Hepatocyte (in vitro differentiated cells): ENCODE measurements at regions not wholly inside any gene's neighbourhood (a gene's known extent, or its start where the extent isn't known, plus 50 kb on each side); places are given as distances from the start of the nearest gene placed in this dataset.

Experiments used
- DNase-seq: peaks from one replicate; pipeline ENCODE4 v3.0.0-alpha.2; 2016; ENCODE audit warnings: low spot score
- H2AFZ ChIP-seq: fragments of 200-600 bp; sonication (generic); 2 replicates; pipeline ENCODE4 v1.6.0; 2016; ENCODE audit warnings: antibody characterized with exemption, mild to moderate bottlenecking
- H3K27ac ChIP-seq: fragments of 200-600 bp; sonication (generic); 2 replicates; pipeline ENCODE4 v1.5.1; 2016; ENCODE audit warnings: mild to moderate bottlenecking
- H3K27me3 ChIP-seq: fragments of 200-600 bp; sonication (generic); 2 replicates; pipeline ENCODE4 v1.6.1; 2016
- H3K36me3 ChIP-seq: fragments of 200-600 bp; sonication (generic); replicated peaks from 2 replicates; pipeline ENCODE4 v1.5.1; 2016; ENCODE audit warnings: low read depth; ENCODE audit not compliant: insufficient read depth
- H3K4me1 ChIP-seq: fragments of 200-600 bp; sonication (generic); 2 replicates; pipeline ENCODE4 v1.5.1; 2016; ENCODE audit warnings: mild to moderate bottlenecking, moderate library complexity; ENCODE audit not compliant: insufficient read depth
- H3K4me2 ChIP-seq: fragments of 200-600 bp; sonication (generic); 2 replicates; pipeline ENCODE4 v1.6.0; 2016
- H3K4me3 ChIP-seq: fragments of 200-600 bp; sonication (generic); 2 replicates; pipeline ENCODE4 v1.5.1; 2016; ENCODE audit warnings: mild to moderate bottlenecking
- H3K79me2 ChIP-seq: fragments of 200-600 bp; sonication (generic); 2 replicates; pipeline ENCODE4 v1.6.0; 2017; ENCODE audit warnings: mild to moderate bottlenecking
- H3K9me2 ChIP-seq: fragments of 200-600 bp; sonication (generic); replicated peaks from 2 replicates; pipeline ENCODE4 v1.6.0; 2017; ENCODE audit warnings: mild to moderate bottlenecking; ENCODE audit not compliant: insufficient read depth
- H3K9me3 ChIP-seq: fragments of 200-600 bp; sonication (generic); 2 replicates; pipeline ENCODE4 v1.5.1; 2016; ENCODE audit warnings: low read depth, mild to moderate bottlenecking
- H4K20me1 ChIP-seq: fragments of 200-600 bp; sonication (generic); 2 replicates; pipeline ENCODE4 v1.6.0; 2016; ENCODE audit warnings: mild to moderate bottlenecking; ENCODE audit not compliant: insufficient read depth, poor library complexity, severe bottlenecking
- CTCF ChIP-seq: fragments of 200-600 bp; sonication (generic); IDR thresholded peaks from 2 replicates; pipeline ENCODE4 v1.5.1; 2016; ENCODE audit warnings: antibody characterized with exemption, mild to moderate bottlenecking; ENCODE audit not compliant: poor library complexity
- EZH2 ChIP-seq: fragments of 200-600 bp; sonication (generic); IDR thresholded peaks from 2 replicates; pipeline ENCODE4 v1.6.1; 2016; ENCODE audit warnings: antibody characterized with exemption, mild to moderate bottlenecking, borderline replicate concordance
- EZH2phosphoT487 ChIP-seq: fragments of 200-600 bp; sonication (generic); IDR thresholded peaks from one replicate; pipeline ENCODE4 v1.6.1; 2018; ENCODE audit warnings: antibody characterized with exemption, mild to moderate bottlenecking, low read depth, moderate library complexity; ENCODE audit not compliant: unreplicated experiment, severe bottlenecking
- WGBS: methylation state at CpG from one replicate; pipeline ENCODE4 v1.1.6; 2016; ENCODE audit warnings: low lambda C conversion rate; ENCODE audit errors: missing lambda C conversion rate; 5-methylcytosine and 5-hydroxymethylcytosine counted together

DNA sequence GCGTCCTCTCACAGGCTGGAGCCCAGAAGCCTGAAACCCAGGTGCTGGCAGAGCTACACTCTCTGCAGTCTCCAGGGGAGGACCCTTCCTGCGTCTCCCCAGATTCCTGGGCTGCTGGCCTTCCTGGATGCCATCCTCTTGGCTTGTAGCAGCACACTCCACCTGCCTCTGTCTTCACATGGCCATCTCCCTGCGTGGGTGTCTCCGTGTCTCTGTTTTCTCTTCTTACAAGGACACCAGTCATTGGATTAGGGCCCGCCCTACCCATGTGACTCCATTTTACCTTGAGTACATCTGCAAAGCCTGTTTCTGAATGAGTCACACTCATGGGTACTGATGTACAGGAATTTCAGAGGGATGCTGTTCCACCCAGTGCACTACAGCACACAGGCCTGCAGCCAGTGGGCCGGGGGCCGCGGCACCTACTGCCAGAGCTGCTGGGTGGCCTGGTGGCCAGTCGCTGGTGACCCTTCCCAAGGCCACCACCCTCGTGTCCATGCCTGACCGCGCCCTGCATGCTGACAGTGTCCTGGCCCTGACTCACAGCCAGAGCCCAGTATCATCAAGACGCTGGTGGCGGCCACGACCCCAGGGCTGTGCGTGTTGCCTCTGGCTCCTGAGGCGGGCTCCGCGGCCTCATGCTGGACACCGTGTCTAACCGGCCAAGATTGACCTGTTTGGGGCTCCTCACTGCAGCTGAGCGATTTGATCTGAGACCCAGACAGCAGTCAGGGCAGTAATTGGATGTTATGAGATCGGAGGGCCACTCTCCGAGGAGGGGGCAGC is 63.6 kb upstream of the NKX1-1 start:
- Histone ChIP-seq H2AFZ (no peak overlapping the region), H3K79me2 (no peaks in the 10 kb centered on the region), H3K36me3 (no peaks in the 10 kb centered on the region), H3K27ac (no peak overlapping the region), H3K4me2 (no peak overlapping the region), H3K4me1 (no peaks in the 10 kb centered on the region), H3K9me3 (no peaks in the 10 kb centered on the region), H3K9me2 (no peaks in the 10 kb centered on the region), H4K20me1 (no peaks in the 10 kb centered on the region), H3K4me3 (no peak overlapping the region), H3K27me3 (no peaks in the 10 kb centered on the region)
- DNase-seq: no peak
- 92% methylated on average over 24 of the region's 24 CpGs for WGBS
- TF ChIP-seq CTCF: no peak
- TF ChIP-seq EZH2phosphoT487: no peak
- no peak for TF ChIP-seq EZH2

- H3K36me3 ChIP-seq: no peaks in the 10 kb centered on the region
- WGBS: 77% methylated on average over 5 of the region's 6 CpGs
- H2AFZ ChIP-seq: no peak overlapping the region
- no peaks in the 10 kb centered on the region for H4K20me1 ChIP-seq
- H3K9me2 ChIP-seq: no peaks in the 10 kb centered on the region
- H3K27me3 ChIP-seq: no peaks in the 10 kb centered on the region
- H3K4me1 ChIP-seq: no peaks in the 10 kb centered on the region
- TF ChIP-seq CTCF (no peak), EZH2 (no peak), EZH2phosphoT487 (no peak)
- no peak overlapping the region for H3K27ac ChIP-seq
- DNase-seq: no peak
- no peak overlapping the region for H3K4me3 ChIP-seq
- no peaks in the 10 kb centered on the region for H3K9me3 ChIP-seq
- no peak overlapping the region for H3K4me2 ChIP-seq
- no peaks in the 10 kb centered on the region for H3K79me2 ChIP-seq
Observed at GRCh38 chr4:1469043-1469442, 62.8 kb upstream of the NKX1-1 start.

- no peaks in the 10 kb centered on the region for H3K79me2 ChIP-seq
- no peak for TF ChIP-seq EZH2
- TF ChIP-seq EZH2phosphoT487: no peak
- TF ChIP-seq CTCF: no peak
- DNase-seq: no peak
- H3K9me2 ChIP-seq: no peaks in the 10 kb centered on the region
- H3K4me2 ChIP-seq: no peak overlapping the region
- H3K4me1 ChIP-seq: no peaks in the 10 kb centered on the region
- WGBS: 93% methylated on average over 6 of the region's 6 CpGs
- H3K27ac ChIP-seq: no peak overlapping the region
- no peaks in the 10 kb centered on the region for H4K20me1 ChIP-seq
- no peaks in the 10 kb centered on the region for H3K27me3 ChIP-seq
- H3K36me3 ChIP-seq: no peaks in the 10 kb centered on the region
- no peak overlapping the region for H3K4me3 ChIP-seq
- H3K9me3 ChIP-seq: no peaks in the 10 kb centered on the region
- H2AFZ ChIP-seq: no peak overlapping the region
Observed at GRCh38 chr4:1467581-1468458, 61.6 kb upstream of the NKX1-1 start.
